H1 (cell line): ENCODE measurements at regions not wholly inside any gene's neighbourhood (a gene's known extent, or its start where the extent isn't known, plus 50 kb on each side); places are given as distances from the start of the nearest gene placed in this dataset.

Experiments used
- CTCF ChIA-PET: fragments of 300-600 bp; sonication (Branson Sonifier 250); formaldehyde crosslinking; loops from one replicate; lab custom pipeline; 2021; ENCODE audit not compliant: partially characterized antibody; lab: Charles Lee
- POLR2A ChIA-PET: fragments of 300-600 bp; sonication (Branson Sonifier 250); formaldehyde crosslinking; loops from one replicate; lab custom pipeline; 2021; ENCODE audit warnings: inconsistent platforms; ENCODE audit not compliant: partially characterized antibody; lab: Charles Lee
- DNase-seq, 2 experiments: peaks; one replicate each; pipeline versions ENCODE4 v3.0.0 to v3.0.0-alpha.2; 2010 to 2022; ENCODE audit warnings: low spot score in 2 of 2, low read depth in 1 of 2, mixed read lengths in 1 of 2
- FAIRE-seq: peaks from 2 replicates; lab custom pipeline; 2011; peaks lifted over from hg19 to GRCh38; lab: Jason Lieb, UNC
- H2AFZ ChIP-seq: 2 replicates; pipeline ENCODE4 v1.8.1; 2012; ENCODE audit warnings: low read length, inconsistent platforms
- H2AK5ac ChIP-seq: 2 replicates; pipeline ENCODE4 v1.6.1; 2013; ENCODE audit warnings: low read depth, low read length
- H2BK120ac ChIP-seq: replicated peaks from 2 replicates; pipeline ENCODE3; 2013; ENCODE audit warnings: low read depth, low read length, inconsistent platforms
- H2BK12ac ChIP-seq: 2 replicates; pipeline ENCODE4 v1.6.1; 2013; ENCODE audit warnings: low read depth, low read length
- H2BK15ac ChIP-seq: 2 replicates; pipeline ENCODE4 v1.6.1; 2013; ENCODE audit warnings: low read length
- H2BK20ac ChIP-seq: 2 replicates; pipeline ENCODE4 v1.6.1; 2013; ENCODE audit warnings: low read length
- H2BK5ac ChIP-seq: 2 replicates; pipeline ENCODE4 v1.6.1; 2013; ENCODE audit warnings: low read depth, low read length
- H3K14ac ChIP-seq: 2 replicates; pipeline ENCODE4 v1.6.1; 2013; ENCODE audit warnings: inconsistent platforms; ENCODE audit not compliant: insufficient read length
- H3K18ac ChIP-seq: 2 replicates; pipeline ENCODE4 v1.6.1; 2013; ENCODE audit warnings: low read length; ENCODE audit errors: extremely low read depth
- H3K23ac ChIP-seq: 2 replicates; pipeline ENCODE4 v1.6.1; 2013; ENCODE audit warnings: inconsistent platforms; ENCODE audit not compliant: insufficient read length
- H3K23me2 ChIP-seq: 2 replicates; pipeline ENCODE4 v1.6.1; 2013; ENCODE audit warnings: low read depth, low read length
- H3K27ac ChIP-seq: 2 replicates; pipeline ENCODE4 v1.6.1; 2011; ENCODE audit warnings: low read depth, low read length, inconsistent platforms
- H3K27me3 ChIP-seq, 4 experiments: replicated peaks in 1 of 4; 1 replicate in 1 of 4; 2 replicates in 3 of 4; pipeline versions ENCODE4 v1.6.1 to v1.8.1; 2011 to 2013; ENCODE audit warnings: low read length in 3 of 4, mild to moderate bottlenecking in 3 of 4, inconsistent platforms in 2 of 4, mixed read lengths in 2 of 4, moderate library complexity in 1 of 4; ENCODE audit not compliant: control insufficient read depth in 3 of 4, insufficient read depth in 3 of 4; ENCODE audit errors: extremely low read depth in 1 of 4
- H3K36me3 ChIP-seq, 4 experiments: 2 replicates each; pipeline versions ENCODE4 v1.6.1 to v1.8.1; 2011 to 2013; ENCODE audit warnings: mild to moderate bottlenecking in 4 of 4, low read length in 3 of 4, moderate library complexity in 2 of 4, control low read depth in 1 of 4, inconsistent platforms in 1 of 4; ENCODE audit not compliant: insufficient read depth in 4 of 4, control insufficient read depth in 2 of 4
- H3K4ac ChIP-seq: replicated peaks from 2 replicates; pipeline ENCODE3; 2013; ENCODE audit warnings: low read length, low read depth, mixed read lengths, inconsistent platforms; ENCODE audit not compliant: insufficient read length
- H3K4me1 ChIP-seq, 4 experiments: replicated peaks in 1 of 4; 1 replicate in 1 of 4; 2 replicates in 3 of 4; pipeline versions ENCODE4 v1.6.1 to v1.8.1; 2011 to 2013; ENCODE audit warnings: low read length in 3 of 4, inconsistent platforms in 2 of 4, mixed read lengths in 1 of 4; ENCODE audit not compliant: insufficient read depth in 4 of 4, control insufficient read depth in 3 of 4
- H3K4me2 ChIP-seq, 2 experiments: 2 replicates each; pipeline versions ENCODE4 v1.6.1 to v1.8.1; 2011 to 2013; ENCODE audit warnings: low read depth in 2 of 2, low read length in 2 of 2, control low read depth in 1 of 2, inconsistent platforms in 1 of 2, mild to moderate bottlenecking in 1 of 2; ENCODE audit not compliant: insufficient read depth in 1 of 2
- H3K4me3 ChIP-seq, 4 experiments: fragments of 200-600, 300-600 bp in 1 of 4; sonication (generic), shearing (Covaris generic), sonication (Bioruptor Twin) in 1 of 4; 2 replicates each; pipeline versions ENCODE4 v1.5.1 to v1.8.1; 2011 to 2016; ENCODE audit warnings: low read length in 4 of 4, low read depth in 3 of 4, control low read depth in 2 of 4, inconsistent platforms in 2 of 4, mild to moderate bottlenecking in 2 of 4, mixed read lengths in 1 of 4, moderate library complexity in 1 of 4; ENCODE audit not compliant: insufficient read depth in 2 of 4; ENCODE audit errors: extremely low read depth in 1 of 4
- H3K56ac ChIP-seq: replicated peaks from 2 replicates; pipeline ENCODE3; 2013; ENCODE audit warnings: low read depth, mild to moderate bottlenecking, mixed read lengths, low read length, inconsistent platforms; ENCODE audit not compliant: insufficient read length
- H3K79me1 ChIP-seq: 2 replicates; pipeline ENCODE4 v1.6.1; 2013; ENCODE audit warnings: low read depth, low read length, control low read depth
- H3K79me2 ChIP-seq, 2 experiments: 2 replicates each; pipeline versions ENCODE4 v1.6.1 to v1.8.1; 2012 to 2013; ENCODE audit warnings: low read length in 2 of 2, mild to moderate bottlenecking in 2 of 2, inconsistent platforms in 1 of 2; ENCODE audit not compliant: insufficient read depth in 2 of 2, control insufficient read depth in 1 of 2
- H3K9ac ChIP-seq, 4 experiments: replicated peaks in 1 of 4; 1 replicate in 1 of 4; 2 replicates in 3 of 4; pipeline versions ENCODE4 v1.6.1 to v1.8.1; 2011 to 2013; ENCODE audit warnings: low read depth in 3 of 4, low read length in 3 of 4, control low read depth in 2 of 4, mild to moderate bottlenecking in 2 of 4, moderate library complexity in 2 of 4, inconsistent platforms in 1 of 4; ENCODE audit errors: extremely low read depth in 1 of 4
- H3K9me3 ChIP-seq, 2 experiments: 2 replicates each; pipeline versions ENCODE4 v1.6.1 to v1.8.1; 2012 to 2013; ENCODE audit warnings: mild to moderate bottlenecking in 2 of 2, moderate library complexity in 2 of 2, control low read depth in 1 of 2, inconsistent platforms in 1 of 2, low read depth in 1 of 2, low read length in 1 of 2, mixed read lengths in 1 of 2; ENCODE audit not compliant: insufficient read depth in 2 of 2
- H4K20me1 ChIP-seq, 2 experiments: replicated peaks in 1 of 2; 2 replicates each; pipeline versions ENCODE3 to v1.8.1; 2011 to 2013; ENCODE audit warnings: inconsistent platforms in 2 of 2, low read length in 2 of 2, mild to moderate bottlenecking in 1 of 2; ENCODE audit not compliant: insufficient read depth in 2 of 2, control insufficient read depth in 1 of 2
- H4K5ac ChIP-seq: 2 replicates; pipeline ENCODE4 v1.6.1; 2013; ENCODE audit warnings: low read length, low read depth, mixed read lengths, inconsistent platforms; ENCODE audit not compliant: insufficient read length
- H4K8ac ChIP-seq: 2 replicates; pipeline ENCODE4 v1.8.0; 2013; ENCODE audit warnings: mild to moderate bottlenecking, moderate library complexity, low read length, inconsistent platforms; ENCODE audit not compliant: insufficient read depth; ENCODE audit errors: extremely low read depth
- H4K91ac ChIP-seq: replicated peaks from 2 replicates; pipeline ENCODE3; 2013; ENCODE audit warnings: low read length, mixed read lengths, inconsistent platforms; ENCODE audit not compliant: insufficient read length
- CTCF ChIP-seq, 3 experiments: IDR thresholded peaks; 1 replicate in 2 of 3; 2 replicates in 1 of 3; pipeline versions ENCODE4 v1.5.1 to v1.6.1; 2011; ENCODE audit warnings: low read length in 3 of 3, mild to moderate bottlenecking in 3 of 3, inconsistent platforms in 2 of 3, low read depth in 1 of 3, moderate library complexity in 1 of 3; ENCODE audit not compliant: insufficient read depth in 1 of 3; ENCODE audit errors: control extremely low read depth in 1 of 3
- RAD21 ChIP-seq, 2 experiments: IDR thresholded peaks in 1 of 2; conservative IDR thresholded peaks in 1 of 2; 2 replicates each; pipeline ENCODE4 v1.6.1; 2011; ENCODE audit warnings: low read depth in 2 of 2, low read length in 2 of 2, improper control_type of control experiment in 1 of 2, inconsistent platforms in 1 of 2, mild to moderate bottlenecking in 1 of 2, moderate library complexity in 1 of 2
- RFX5 ChIP-seq: IDR thresholded peaks from 2 replicates; pipeline ENCODE4 v1.6.1; 2011; ENCODE audit warnings: low read depth, low read length, improper control_type of control experiment, borderline replicate concordance
- SP2 ChIP-seq: IDR thresholded peaks from 2 replicates; pipeline ENCODE4 v1.6.1; 2012; ENCODE audit warnings: mild to moderate bottlenecking, low read length, inconsistent platforms
- YY1 ChIP-seq: IDR thresholded peaks from 2 replicates; pipeline ENCODE4 v1.6.1; 2011; ENCODE audit warnings: low read depth, mild to moderate bottlenecking, low read length
- WGBS, 2 experiments: shearing (Covaris generic) in 1 of 2; methylation state at CpG; one replicate each; pipeline versions ENCODE4 v1.1.6 to v1.1.7; 2013 to 2015; ENCODE audit warnings: low lambda C conversion rate in 2 of 2, mixed read lengths in 2 of 2, inconsistent platforms in 1 of 2, low coverage in 1 of 2, missing lambda C conversion rate in 1 of 2; ENCODE audit not compliant: insufficient replicate concordance in 2 of 2, insufficient coverage in 1 of 2, insufficient read length in 1 of 2; ENCODE audit errors: extremely low coverage in 1 of 2, missing lambda C conversion rate in 1 of 2; 5-methylcytosine and 5-hydroxymethylcytosine counted together

- Histone ChIP-seq H3K56ac (no peak overlapping the region), H3K18ac (no peak overlapping the region; the same call in 1 of the 2 replicates), H2BK20ac (no peak overlapping the region), H3K79me1 (no peaks in the 10 kb centered on the region), H3K23ac (no peak overlapping the region), H3K4ac (no peak overlapping the region), H2BK15ac (no peak overlapping the region), H3K4me1 (no peaks in the 10 kb centered on the region), H3K14ac (no peak overlapping the region), H2AFZ (no peak overlapping the region), H3K36me3 (no peaks in the 10 kb centered on the region), H4K8ac (no peak overlapping the region), H3K27me3 (no peaks in the 10 kb centered on the region), H3K27ac (no peak overlapping the region), H2BK120ac (no peak overlapping the region), H2BK12ac (no peak overlapping the region), H3K9ac (no peak overlapping the region), H2BK5ac (no peak overlapping the region), H3K79me2 (no peaks in the 10 kb centered on the region), H2AK5ac (no peak overlapping the region), H4K5ac (no peak overlapping the region), H3K4me3 (no peak overlapping the region), H4K20me1 (no peaks in the 10 kb centered on the region), H4K91ac (no peak overlapping the region), H3K23me2 (no peaks in the 10 kb centered on the region), H3K4me2 (no peak overlapping the region), H3K9me3 (peaks cover 0 to 3% of the 10 kb centered on the region in 2 experiments; a peak in 1 of 4 replicates)
- 95% methylated on average over 12 of the region's 16 CpGs; no CpG with 5 or more reads in 1 of the 2 experiments for WGBS, 2 experiments
- DNase-seq (peak in 1 of 2 experiments; percentile 52), FAIRE-seq (no peak)
- POLR2A ChIA-PET, result no interaction called here
- TF ChIP-seq YY1 (peak; percentile 24; the same call in 1 of the 2 replicates), CTCF (IDR thresholded peaks at IDR 0.05; ENCODE audit: control extremely low read depth in 1 of 3, insufficient read depth in 1 of 3, low read depth in 1 of 3, low read length in 3 of 3) (peak; percentile 18 to 40 (median 23)), RAD21 (IDR thresholded peaks at IDR 0.05 in 1 of 2, conservative IDR thresholded peaks at IDR 0.05 in 1 of 2; ENCODE audit: low read depth in 2 of 2, low read length in 2 of 2) (peak; percentile 38 to 58), SP2 (no peak), RFX5 (no peak)
- CTCF ChIA-PET, result interaction anchor here (0.9 to 4.0 kb wide), 4 partner anchors 9 to 125 kb away, joined by 3 to 17 read pairs (median 4); no protein-coding TSS in a partner anchor
Observed at GRCh38 chr17:63232565-63233310, 213.4 kb downstream of the CYB561 start.
